ENCODE measurements at regions not wholly inside any gene's neighbourhood (a gene's known extent, or its start where the extent isn't known, plus 50 kb on each side); places are given as distances from the start of the nearest gene placed in this dataset.

DNA sequence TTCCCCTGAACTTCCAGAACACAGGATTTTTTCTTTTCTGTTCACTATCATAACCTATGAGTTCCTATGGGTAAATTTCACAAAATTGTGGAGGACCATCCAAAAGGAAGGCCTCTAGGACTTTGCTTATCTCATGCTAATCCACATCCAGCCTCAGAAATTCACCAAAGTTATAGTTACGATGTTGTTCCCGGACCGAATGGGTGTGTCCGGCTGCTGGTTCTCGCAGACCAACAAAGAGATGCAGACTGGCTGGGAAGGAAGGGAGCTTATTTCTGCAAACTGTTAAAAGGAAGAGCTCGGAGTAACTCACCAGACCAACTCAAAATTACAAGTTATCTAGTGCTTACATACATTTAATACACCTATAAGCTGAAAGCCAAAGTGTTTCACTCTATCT, 882.9 kb upstream of the SPRY2 start:
- TF ChIP-seq, protein P1, sequence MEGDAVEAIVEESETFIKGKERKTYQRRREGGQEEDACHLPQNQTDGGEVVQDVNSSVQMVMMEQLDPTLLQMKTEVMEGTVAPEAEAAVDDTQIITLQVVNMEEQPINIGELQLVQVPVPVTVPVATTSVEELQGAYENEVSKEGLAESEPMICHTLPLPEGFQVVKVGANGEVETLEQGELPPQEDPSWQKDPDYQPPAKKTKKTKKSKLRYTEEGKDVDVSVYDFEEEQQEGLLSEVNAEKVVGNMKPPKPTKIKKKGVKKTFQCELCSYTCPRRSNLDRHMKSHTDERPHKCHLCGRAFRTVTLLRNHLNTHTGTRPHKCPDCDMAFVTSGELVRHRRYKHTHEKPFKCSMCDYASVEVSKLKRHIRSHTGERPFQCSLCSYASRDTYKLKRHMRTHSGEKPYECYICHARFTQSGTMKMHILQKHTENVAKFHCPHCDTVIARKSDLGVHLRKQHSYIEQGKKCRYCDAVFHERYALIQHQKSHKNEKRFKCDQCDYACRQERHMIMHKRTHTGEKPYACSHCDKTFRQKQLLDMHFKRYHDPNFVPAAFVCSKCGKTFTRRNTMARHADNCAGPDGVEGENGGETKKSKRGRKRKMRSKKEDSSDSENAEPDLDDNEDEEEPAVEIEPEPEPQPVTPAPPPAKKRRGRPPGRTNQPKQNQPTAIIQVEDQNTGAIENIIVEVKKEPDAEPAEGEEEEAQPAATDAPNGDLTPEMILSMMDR (IDR thresholded peaks at IDR 0.05; ENCODE audit: low read depth, low read length, missing control alignments), result no peak
- Histone ChIP-seq H3K27ac (no peak overlapping the region), H3K4me3 (ENCODE audit: low read depth, low read length) (no peak overlapping the region), H3K36me3 (replicated peaks) (no peaks in the 10 kb centered on the region), H3K27me3 (replicated peaks) (no peaks in the 10 kb centered on the region)
- DNase-seq, result no peak
- in situ Hi-C loops (cut with HindIII; ENCODE audit: low pct_ligation_motif_present, low sequenced_read_pairs), result no loop called here

DNA sequence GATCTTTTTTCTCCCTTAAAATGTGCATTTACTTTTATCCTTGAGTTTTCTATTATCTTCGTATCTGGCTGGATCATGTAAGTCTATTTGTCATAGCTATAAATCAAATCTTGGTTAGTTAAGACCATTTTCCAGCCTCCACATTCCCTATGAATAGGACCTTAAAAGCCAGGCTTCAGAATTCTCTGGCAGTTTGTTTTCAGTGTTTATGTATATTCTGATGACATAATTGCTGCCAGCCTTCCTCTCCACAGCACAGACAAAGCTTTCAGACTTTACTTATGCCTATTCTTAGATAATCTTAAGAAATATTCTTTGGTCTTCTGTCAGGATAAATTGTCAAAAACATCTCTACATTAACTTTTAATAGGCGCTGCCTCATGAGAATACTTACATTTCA, 870.8 kb upstream of the SPRY2 start:
- no peaks in the 10 kb centered on the region for H3K36me3 ChIP-seq (replicated peaks)
- TF ChIP-seq, protein P1 (IDR thresholded peaks at IDR 0.05; ENCODE audit: low read depth, low read length, missing control alignments), result no peak

DNA sequence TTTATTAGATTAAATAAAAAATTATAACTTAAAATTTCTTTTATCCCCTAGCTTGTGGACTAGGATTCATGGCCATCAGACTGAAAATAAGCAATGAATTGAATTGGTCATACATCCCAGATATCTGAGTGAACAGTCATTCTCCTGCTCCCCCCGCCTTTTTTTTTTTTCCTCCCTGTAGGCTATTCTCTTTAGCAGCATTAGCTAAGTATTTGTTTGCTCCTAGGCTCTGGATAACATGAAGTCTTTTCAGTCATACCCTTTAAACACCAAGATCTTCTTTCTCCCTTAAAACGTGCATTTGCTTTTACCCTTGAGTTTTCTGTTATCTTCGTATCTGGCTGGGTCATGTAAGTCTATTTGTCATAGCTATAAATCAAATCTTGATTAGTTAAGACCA, 866.7 kb upstream of the SPRY2 start:
- DNase-seq, result no peak
- in situ Hi-C loops (cut with HindIII; ENCODE audit: low pct_ligation_motif_present, low sequenced_read_pairs), result no loop called here
- H3K36me3 ChIP-seq (replicated peaks), result no peaks in the 10 kb centered on the region
- H3K27me3 ChIP-seq (replicated peaks), result no peaks in the 10 kb centered on the region
- no peak overlapping the region for H3K4me3 ChIP-seq (ENCODE audit: low read depth, low read length)
- no peak overlapping the region for H3K27ac ChIP-seq
- TF ChIP-seq, protein P1 (IDR thresholded peaks at IDR 0.05; ENCODE audit: low read depth, low read length, missing control alignments), result no peak

More for the DNA sequence above, 870.8 kb upstream of the SPRY2 start:
- H3K4me3 ChIP-seq (ENCODE audit: low read depth, low read length), result no peak overlapping the region
- DNase-seq, result no peak
- H3K27ac ChIP-seq, result no peak overlapping the region
- in situ Hi-C loops (cut with HindIII; ENCODE audit: low pct_ligation_motif_present, low sequenced_read_pairs), result no loop called here
- no peaks in the 10 kb centered on the region for H3K27me3 ChIP-seq (replicated peaks)

DNA sequence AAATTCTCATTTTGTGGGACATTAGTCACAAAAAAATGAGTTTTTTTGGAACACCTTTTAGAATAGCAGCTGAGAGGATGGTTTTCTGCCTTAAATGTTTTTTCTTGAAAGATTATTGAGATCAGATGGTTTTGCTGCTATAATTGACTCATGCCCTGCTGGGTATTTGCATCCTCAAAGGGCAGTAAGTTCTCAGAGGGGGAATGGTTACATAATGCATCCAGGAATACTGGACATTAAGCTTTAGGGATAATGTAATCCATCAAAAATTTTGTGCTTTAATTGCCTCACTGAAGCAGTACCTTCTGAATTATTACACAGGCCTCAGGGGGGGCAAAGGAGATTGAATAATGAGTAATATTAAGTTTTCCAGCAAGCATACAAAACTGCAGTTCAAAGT, 866.3 kb upstream of the SPRY2 start:
- no peak overlapping the region for H3K27ac ChIP-seq
- in situ Hi-C loops (cut with HindIII; ENCODE audit: low pct_ligation_motif_present, low sequenced_read_pairs), result no loop called here
- H3K36me3 ChIP-seq (replicated peaks), result no peaks in the 10 kb centered on the region
- no peak for DNase-seq
- no peaks in the 10 kb centered on the region for H3K27me3 ChIP-seq (replicated peaks)
- no peak overlapping the region for H3K4me3 ChIP-seq (ENCODE audit: low read depth, low read length)
- TF ChIP-seq, protein P1 (IDR thresholded peaks at IDR 0.05; ENCODE audit: low read depth, low read length, missing control alignments), result no peak

DNA sequence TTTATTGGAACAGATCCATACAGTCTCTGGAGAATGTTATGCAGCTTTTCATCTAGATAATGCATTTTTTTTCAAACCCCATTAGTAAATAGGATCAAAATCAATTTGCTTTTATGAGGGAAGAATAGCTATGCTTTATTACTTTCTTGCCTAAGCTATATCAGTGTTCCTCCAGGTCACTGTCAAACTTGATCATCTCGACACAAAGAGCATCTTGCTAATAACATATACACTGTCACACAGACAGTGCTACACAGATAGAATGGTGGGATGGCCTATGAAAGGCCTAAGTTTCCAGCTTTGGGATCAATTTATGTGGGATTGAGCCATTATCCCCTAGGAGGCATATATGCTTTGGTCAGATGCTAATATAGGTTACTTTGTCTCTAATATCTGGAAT, 862.9 kb upstream of the SPRY2 start:
- TF ChIP-seq, protein P1 (IDR thresholded peaks at IDR 0.05; ENCODE audit: low read depth, low read length, missing control alignments), result no peak
- H3K36me3 ChIP-seq (replicated peaks), result no peaks in the 10 kb centered on the region
- no peak overlapping the region for H3K4me3 ChIP-seq (ENCODE audit: low read depth, low read length)
- no peak overlapping the region for H3K27ac ChIP-seq
- in situ Hi-C loops (cut with HindIII; ENCODE audit: low pct_ligation_motif_present, low sequenced_read_pairs), result no loop called here
- DNase-seq, result no peak
- H3K27me3 ChIP-seq (replicated peaks), result no peaks in the 10 kb centered on the region

DNA sequence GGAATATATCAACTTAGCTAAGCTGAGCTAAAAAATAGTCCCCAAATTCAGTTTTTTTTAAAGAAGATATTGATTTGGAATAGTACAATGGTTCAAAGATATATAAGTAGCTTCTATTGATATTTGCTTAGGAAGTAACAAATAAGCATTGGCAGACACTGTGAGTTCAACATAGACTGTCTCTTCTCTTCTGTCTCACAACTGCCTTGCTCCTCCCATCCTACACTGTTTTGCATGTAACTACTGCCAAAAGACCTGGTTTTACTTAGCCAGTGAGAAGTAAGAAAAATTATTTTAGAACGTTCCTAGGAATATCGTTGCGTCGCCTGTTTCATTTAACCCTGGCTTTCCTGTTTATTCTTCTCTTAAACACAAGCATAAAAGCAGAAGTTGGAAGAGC, 859.0 kb upstream of the SPRY2 start:
- no peaks in the 10 kb centered on the region for H3K27me3 ChIP-seq (replicated peaks)
- in situ Hi-C loops (cut with HindIII; ENCODE audit: low pct_ligation_motif_present, low sequenced_read_pairs), result no loop called here
- no peaks in the 10 kb centered on the region for H3K36me3 ChIP-seq (replicated peaks)
- H3K4me3 ChIP-seq (ENCODE audit: low read depth, low read length), result no peak overlapping the region
- no peak for DNase-seq
- TF ChIP-seq, protein P1 (IDR thresholded peaks at IDR 0.05; ENCODE audit: low read depth, low read length, missing control alignments), result no peak
- H3K27ac ChIP-seq, result no peak overlapping the region
